ENCODE measurements at regions not wholly inside any gene's neighbourhood (a gene's known extent, or its start where the extent isn't known, plus 50 kb on each side); places are given as distances from the start of the nearest gene placed in this dataset.

DNA sequence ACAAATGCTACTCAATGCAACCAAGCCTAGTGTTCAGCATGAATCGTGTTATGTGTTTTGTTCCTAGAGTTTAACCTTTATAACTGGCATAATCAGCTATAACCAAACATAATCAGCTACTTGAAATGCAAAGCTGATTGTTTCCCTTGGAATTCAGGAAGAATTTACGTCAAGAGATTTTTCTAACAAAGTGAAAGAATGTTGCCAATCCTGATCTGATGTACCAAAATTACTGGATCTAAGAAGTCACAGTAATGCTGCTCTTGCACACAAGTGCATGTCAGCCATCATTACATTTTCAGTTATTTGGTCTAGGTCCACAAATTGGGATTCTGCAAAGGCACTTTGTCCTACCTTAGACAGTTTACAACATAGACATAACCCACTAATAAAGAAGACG is 662.3 kb upstream of the SEMA6A start:
- no TSS peak for BruUV-seq (replicated peaks)
- intact Hi-C loops (cut with micrococcal nuclease; ENCODE audit: unreplicated experiment) (no loop called here), in situ Hi-C loops (cut with MboI) (no loop called here)
- ChIA-PET SMC1A (ENCODE audit: uncharacterized antibody, unreplicated experiment) (no interaction called here), RAD21 (ENCODE audit: unreplicated experiment) (no interaction called here), CTCF (no interaction called here), POLR2A (no interaction called here)
- FAIRE-seq (no peak), DNase-seq (ENCODE audit: low read depth, low spot score) (no peak), ATAC-seq (no peak)
- H3K36me3 ChIP-seq (ENCODE audit: control insufficient read depth in 2 of 2, insufficient read depth in 2 of 2, low read length in 1 of 2): no peaks in the 10 kb centered on the region
- no peak overlapping the region for H3K9ac ChIP-seq (ENCODE audit: control insufficient read depth, insufficient read depth, low read length)
- no peaks in the 10 kb centered on the region for H3K27me3 ChIP-seq (replicated peaks in 1 of 2; ENCODE audit: control insufficient read depth in 2 of 2, insufficient read depth in 2 of 2, low read length in 1 of 2)
- TF ChIP-seq GABPA (IDR thresholded peaks at IDR 0.05; ENCODE audit: low read depth): no peak
- TF ChIP-seq, protein P1, sequence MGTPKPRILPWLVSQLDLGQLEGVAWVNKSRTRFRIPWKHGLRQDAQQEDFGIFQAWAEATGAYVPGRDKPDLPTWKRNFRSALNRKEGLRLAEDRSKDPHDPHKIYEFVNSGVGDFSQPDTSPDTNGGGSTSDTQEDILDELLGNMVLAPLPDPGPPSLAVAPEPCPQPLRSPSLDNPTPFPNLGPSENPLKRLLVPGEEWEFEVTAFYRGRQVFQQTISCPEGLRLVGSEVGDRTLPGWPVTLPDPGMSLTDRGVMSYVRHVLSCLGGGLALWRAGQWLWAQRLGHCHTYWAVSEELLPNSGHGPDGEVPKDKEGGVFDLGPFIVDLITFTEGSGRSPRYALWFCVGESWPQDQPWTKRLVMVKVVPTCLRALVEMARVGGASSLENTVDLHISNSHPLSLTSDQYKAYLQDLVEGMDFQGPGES (IDR thresholded peaks at IDR 0.05): no peak
- TF ChIP-seq MXI1 (IDR thresholded peaks at IDR 0.05; ENCODE audit: low read depth, low read length): no peak
- TF ChIP-seq MEF2A (IDR thresholded peaks at IDR 0.05; ENCODE audit: insufficient read depth, low read depth, low read length): no peak
- no peak for TF ChIP-seq SUPT20H (IDR thresholded peaks at IDR 0.05; ENCODE audit: borderline replicate concordance, control insufficient read depth, low read depth, low read length)
- WGBS (ENCODE audit: insufficient coverage, insufficient replicate concordance, low lambda C conversion rate, missing lambda C conversion rate): 26% methylated on average over 3 of the region's 3 CpGs
- H3K4me2 ChIP-seq (ENCODE audit: control insufficient read depth, insufficient read depth): no peak overlapping the region
- H2AFZ ChIP-seq (ENCODE audit: control insufficient read depth, low read depth, low read length): no peak overlapping the region
- H4K20me1 ChIP-seq (ENCODE audit: control insufficient read depth, insufficient read depth): no peaks in the 10 kb centered on the region
- H3K4me1 ChIP-seq (ENCODE audit: control insufficient read depth, insufficient read depth, low read length): no peaks in the 10 kb centered on the region
- no peak overlapping the region for H3K27ac ChIP-seq (ENCODE audit: control insufficient read depth, insufficient read depth)
- no peaks in the 10 kb centered on the region for H3K9me3 ChIP-seq (replicated peaks; ENCODE audit: control insufficient read depth, insufficient read depth, low read length)
- no peak overlapping the region for H3K4me3 ChIP-seq
- no peaks in the 10 kb centered on the region for H3K79me2 ChIP-seq (ENCODE audit: control insufficient read depth, insufficient read depth, low read length)

DNA sequence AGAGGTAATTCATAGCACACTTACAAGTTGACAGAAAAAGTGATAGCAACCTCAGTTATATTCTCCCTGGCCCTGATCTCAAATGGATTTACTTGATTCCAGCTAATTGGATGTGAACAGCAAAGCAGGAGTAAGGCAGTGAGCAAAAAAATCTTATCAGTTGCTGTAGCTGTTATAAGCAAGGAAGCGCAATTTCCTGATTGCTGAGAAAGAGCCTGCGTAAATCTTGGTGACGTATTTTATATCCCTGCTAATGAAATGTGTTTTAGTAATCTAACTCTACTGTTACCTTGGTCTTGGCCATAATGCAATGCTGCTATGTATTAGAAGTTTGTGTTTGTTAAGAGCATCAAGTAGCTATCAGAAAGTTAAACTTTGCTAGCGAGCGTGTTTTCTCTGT is 661.2 kb upstream of the SEMA6A start:
- no peaks in the 10 kb centered on the region for H3K9me3 ChIP-seq (replicated peaks; ENCODE audit: control insufficient read depth, insufficient read depth, low read length)
- ChIA-PET SMC1A (ENCODE audit: uncharacterized antibody, unreplicated experiment) (interaction anchor here (0.6 to 1.5 kb wide), 3 partner anchors 13 to 31 kb away, joined by 3 read pairs; no protein-coding TSS in a partner anchor), CTCF (no interaction called here), POLR2A (no interaction called here), RAD21 (ENCODE audit: unreplicated experiment) (no interaction called here)
- WGBS (ENCODE audit: insufficient coverage, insufficient replicate concordance, low lambda C conversion rate, missing lambda C conversion rate): 73% methylated on average over 5 of the region's 5 CpGs
- no peak overlapping the region for H3K4me3 ChIP-seq
- no peak for FAIRE-seq
- no peaks in the 10 kb centered on the region for H3K4me1 ChIP-seq (ENCODE audit: control insufficient read depth, insufficient read depth, low read length)
- H2AFZ ChIP-seq (ENCODE audit: control insufficient read depth, low read depth, low read length): no peak overlapping the region
- H3K27ac ChIP-seq (ENCODE audit: control insufficient read depth, insufficient read depth): no peak overlapping the region
- no peak overlapping the region for H3K4me2 ChIP-seq (ENCODE audit: control insufficient read depth, insufficient read depth)
- no peak overlapping the region for H3K9ac ChIP-seq (ENCODE audit: control insufficient read depth, insufficient read depth, low read length)
- H4K20me1 ChIP-seq (ENCODE audit: control insufficient read depth, insufficient read depth): no peaks in the 10 kb centered on the region
- no peaks in the 10 kb centered on the region for H3K79me2 ChIP-seq (ENCODE audit: control insufficient read depth, insufficient read depth, low read length)
- ATAC-seq: no peak
- in situ Hi-C loops (cut with MboI): no loop called here
- no peak for DNase-seq (ENCODE audit: low read depth, low spot score)
- BruUV-seq (replicated peaks): no TSS peak
- H3K36me3 ChIP-seq (ENCODE audit: control insufficient read depth in 2 of 2, insufficient read depth in 2 of 2, low read length in 1 of 2): no peaks in the 10 kb centered on the region
- no peaks in the 10 kb centered on the region for H3K27me3 ChIP-seq (replicated peaks in 1 of 2; ENCODE audit: control insufficient read depth in 2 of 2, insufficient read depth in 2 of 2, low read length in 1 of 2)
- intact Hi-C loops (cut with micrococcal nuclease; ENCODE audit: unreplicated experiment): no loop called here
- TF ChIP-seq HCFC1 (IDR thresholded peaks at IDR 0.05; ENCODE audit: low read length): no peak
- TF ChIP-seq FOXK2 (IDR thresholded peaks at IDR 0.05): no peak
- TF ChIP-seq, protein P2, sequence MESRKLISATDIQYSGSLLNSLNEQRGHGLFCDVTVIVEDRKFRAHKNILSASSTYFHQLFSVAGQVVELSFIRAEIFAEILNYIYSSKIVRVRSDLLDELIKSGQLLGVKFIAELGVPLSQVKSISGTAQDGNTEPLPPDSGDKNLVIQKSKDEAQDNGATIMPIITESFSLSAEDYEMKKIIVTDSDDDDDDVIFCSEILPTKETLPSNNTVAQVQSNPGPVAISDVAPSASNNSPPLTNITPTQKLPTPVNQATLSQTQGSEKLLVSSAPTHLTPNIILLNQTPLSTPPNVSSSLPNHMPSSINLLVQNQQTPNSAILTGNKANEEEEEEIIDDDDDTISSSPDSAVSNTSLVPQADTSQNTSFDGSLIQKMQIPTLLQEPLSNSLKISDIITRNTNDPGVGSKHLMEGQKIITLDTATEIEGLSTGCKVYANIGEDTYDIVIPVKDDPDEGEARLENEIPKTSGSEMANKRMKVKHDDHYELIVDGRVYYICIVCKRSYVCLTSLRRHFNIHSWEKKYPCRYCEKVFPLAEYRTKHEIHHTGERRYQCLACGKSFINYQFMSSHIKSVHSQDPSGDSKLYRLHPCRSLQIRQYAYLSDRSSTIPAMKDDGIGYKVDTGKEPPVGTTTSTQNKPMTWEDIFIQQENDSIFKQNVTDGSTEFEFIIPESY (IDR thresholded peaks at IDR 0.05): no peak
- no peak for TF ChIP-seq PML (IDR thresholded peaks at IDR 0.05; ENCODE audit: low read length)
- no peak for TF ChIP-seq SRF (IDR thresholded peaks at IDR 0.05; ENCODE audit: low read depth in 2 of 2, low read length in 2 of 2)
- TF ChIP-seq, protein P3, sequence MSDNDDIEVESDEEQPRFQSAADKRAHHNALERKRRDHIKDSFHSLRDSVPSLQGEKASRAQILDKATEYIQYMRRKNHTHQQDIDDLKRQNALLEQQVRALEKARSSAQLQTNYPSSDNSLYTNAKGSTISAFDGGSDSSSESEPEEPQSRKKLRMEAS (IDR thresholded peaks at IDR 0.05; ENCODE audit: low read depth, low read length): no peak
- TF ChIP-seq CBX3 (IDR thresholded peaks at IDR 0.05; ENCODE audit: borderline replicate concordance, low read depth): no peak
- TF ChIP-seq POLR2AphosphoS5 (IDR thresholded peaks at IDR 0.05; ENCODE audit: low read length): no peak
- no peak for TF ChIP-seq BCL11A (IDR thresholded peaks at IDR 0.05; ENCODE audit: low read depth, low read length)
- no peak for TF ChIP-seq CHD1 (IDR thresholded peaks at IDR 0.05; ENCODE audit: low read depth, low read length)
- TF ChIP-seq NR2C2 (IDR thresholded peaks at IDR 0.05; ENCODE audit: borderline replicate concordance, control insufficient read depth, insufficient read length, low read depth): no peak
- TF ChIP-seq SMAD5 (IDR thresholded peaks at IDR 0.05; ENCODE audit: low read depth): no peak

Measured in GM12878 (cell line).